ENCODE measurements at regions not wholly inside any gene's neighbourhood (a gene's known extent, or its start where the extent isn't known, plus 50 kb on each side); places are given as distances from the start of the nearest gene placed in this dataset.
A peak's percentile ranks its signal among the peaks of the same experiment; 100 is the strongest.

DNA sequence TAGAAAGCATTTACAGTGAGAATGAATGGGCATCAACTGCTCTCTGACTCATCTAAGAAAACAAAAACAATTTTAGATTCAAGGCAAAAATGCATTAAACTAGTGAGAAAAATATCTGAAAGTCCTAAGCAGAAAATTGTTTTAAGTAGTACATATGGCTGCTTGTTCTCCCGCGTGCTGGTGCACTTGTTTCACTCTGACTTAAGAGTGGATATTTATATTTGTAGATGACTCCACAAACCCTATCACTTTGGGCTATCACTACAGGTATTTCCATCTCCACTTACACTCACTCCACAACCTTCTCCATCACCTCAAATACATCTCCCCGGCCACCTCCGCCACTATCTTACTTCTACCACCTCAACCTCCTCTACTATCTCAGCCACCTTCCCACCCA, 253.9 kb upstream of the EGLN3 start:
- Mint-ChIP-seq H3K27me3 (peaks cover 17% of the 10 kb centered on the region), H3K9me3 (peaks cover 13 to 29% of the 10 kb centered on the region in 2 donors), H3K4me1 (peaks cover 10% of the 10 kb centered on the region), H3K27ac (no peak overlapping the region), H3K4me3 (no peak overlapping the region)
- DNase-seq (no peak), ATAC-seq (no peak)

DNA sequence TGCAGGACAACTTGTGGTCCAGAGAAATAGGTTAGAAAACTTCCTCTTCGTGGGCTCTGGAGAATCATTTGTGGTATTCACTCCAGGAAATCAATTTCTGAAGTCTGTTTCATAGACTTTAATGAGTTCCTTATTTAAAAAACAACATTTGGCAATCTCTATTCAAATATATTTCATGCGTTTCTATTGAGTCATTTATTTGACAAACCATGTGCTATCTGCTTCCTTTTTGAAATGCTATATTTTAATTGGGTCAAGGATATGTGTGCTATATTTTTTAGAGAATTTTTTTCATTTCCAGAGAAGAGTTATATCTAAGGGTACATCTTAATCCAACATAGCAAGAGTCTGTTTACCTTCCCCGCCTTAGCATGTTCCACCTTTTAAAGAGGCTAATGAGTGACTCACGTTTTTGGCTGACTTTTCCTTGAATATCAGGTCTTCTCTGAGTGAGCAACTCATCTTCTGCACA, 252.4 kb upstream of the EGLN3 start:
- DNase-seq (no peak), ATAC-seq (no peak)
- Mint-ChIP-seq H3K9me3 (peaks cover 13 to 29% of the 10 kb centered on the region in 2 donors), H3K4me1 (peaks cover 17% of the 10 kb centered on the region), H3K4me3 (no peak overlapping the region), H3K27ac (no peak overlapping the region), H3K27me3 (peaks cover 9% of the 10 kb centered on the region)

DNA sequence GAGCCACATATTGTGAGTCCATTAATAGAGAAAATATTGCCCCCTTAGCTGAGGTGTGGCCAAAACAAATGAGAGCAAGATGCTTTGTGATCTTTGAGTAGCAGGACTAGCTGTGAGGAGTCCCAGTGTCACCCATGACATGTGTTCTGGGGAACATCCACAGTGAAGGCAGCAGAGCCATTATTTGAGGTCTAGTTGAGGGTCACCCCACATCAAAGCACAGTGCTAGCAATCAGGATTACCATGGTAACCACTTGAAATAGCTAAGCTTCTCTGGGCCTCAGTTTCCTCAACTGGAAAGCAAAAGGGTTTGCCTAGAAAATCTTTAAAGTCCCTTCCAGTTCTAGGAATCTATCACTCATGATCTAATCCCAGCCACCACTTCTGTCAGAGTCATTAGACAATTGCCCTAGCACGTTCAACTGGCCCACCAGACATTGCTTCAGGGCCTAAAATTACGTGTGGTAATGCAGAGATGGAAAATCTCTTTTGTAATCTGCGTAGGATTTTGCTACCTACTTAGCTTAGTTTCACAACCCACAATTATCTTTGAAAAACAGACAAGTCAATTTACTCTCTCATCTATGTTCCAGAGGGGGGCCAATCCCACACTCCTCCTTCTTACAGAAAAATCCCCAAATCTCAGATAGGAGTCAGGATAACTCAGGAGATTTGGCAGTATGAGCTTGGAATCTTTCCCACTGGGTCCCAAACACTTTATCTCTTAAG, 251.2 kb upstream of the EGLN3 start:
- ATAC-seq (peak; percentile 54), DNase-seq (no peak)
- Mint-ChIP-seq H3K4me3 (no peak overlapping the region), H3K27ac (no peak overlapping the region), H3K9me3 (peaks cover 13 to 23% of the 10 kb centered on the region in 2 donors), H3K27me3 (peaks cover 8% of the 10 kb centered on the region), H3K4me1 (peaks cover 17% of the 10 kb centered on the region)

- H3K4me3 Mint-ChIP-seq = no peak overlapping the region
- peaks cover 8 to 12% of the 10 kb centered on the region in 2 donors for H3K9me3 Mint-ChIP-seq
- DNase-seq = peak in 1 of 2 donors; percentile 13
- peaks cover 17% of the 10 kb centered on the region for H3K4me1 Mint-ChIP-seq
- H3K27me3 Mint-ChIP-seq = peaks cover 16% of the 10 kb centered on the region
- H3K27ac Mint-ChIP-seq = no peak overlapping the region
- ATAC-seq = peak; percentile 45
Measured at GRCh38 chr14:34199585-34199984, 248.7 kb upstream of the EGLN3 start.

DNA sequence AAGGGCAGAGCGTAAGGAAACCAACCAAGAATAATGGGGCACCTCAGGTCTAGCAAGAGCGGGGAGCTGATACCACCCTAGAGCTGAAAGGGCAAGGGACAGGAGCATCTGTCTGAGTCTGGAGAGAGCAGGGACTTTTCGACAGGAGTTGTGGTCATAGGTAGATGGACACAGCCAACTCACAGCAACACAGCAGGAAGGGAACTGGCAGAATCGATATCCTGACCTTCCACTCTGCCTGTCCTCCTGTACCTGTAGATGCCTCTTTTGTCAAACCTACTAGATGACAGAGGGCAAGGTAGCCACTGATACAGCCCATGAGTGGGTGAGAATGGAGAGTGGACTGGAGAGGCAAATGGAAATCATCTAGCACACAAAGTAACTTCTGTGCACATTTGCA, 247.2 kb upstream of the EGLN3 start:
- DNase-seq (no peak), ATAC-seq (no peak)
- Mint-ChIP-seq H3K27ac (no peak overlapping the region), H3K4me1 (peaks cover 17% of the 10 kb centered on the region), H3K9me3 (peaks cover 4 to 7% of the 10 kb centered on the region in 2 donors), H3K27me3 (peaks cover 16% of the 10 kb centered on the region), H3K4me3 (no peak overlapping the region)

GRCh38 chr14:34195964-34196363, 245.1 kb upstream of the EGLN3 start:
- Mint-ChIP-seq H3K9me3 (peaks cover 4 to 7% of the 10 kb centered on the region in 2 donors), H3K4me3 (no peak overlapping the region), H3K4me1 (peaks cover 11% of the 10 kb centered on the region), H3K27ac (no peak overlapping the region), H3K27me3 (peaks cover 16% of the 10 kb centered on the region)
- ATAC-seq (no peak), DNase-seq (no peak)

DNA sequence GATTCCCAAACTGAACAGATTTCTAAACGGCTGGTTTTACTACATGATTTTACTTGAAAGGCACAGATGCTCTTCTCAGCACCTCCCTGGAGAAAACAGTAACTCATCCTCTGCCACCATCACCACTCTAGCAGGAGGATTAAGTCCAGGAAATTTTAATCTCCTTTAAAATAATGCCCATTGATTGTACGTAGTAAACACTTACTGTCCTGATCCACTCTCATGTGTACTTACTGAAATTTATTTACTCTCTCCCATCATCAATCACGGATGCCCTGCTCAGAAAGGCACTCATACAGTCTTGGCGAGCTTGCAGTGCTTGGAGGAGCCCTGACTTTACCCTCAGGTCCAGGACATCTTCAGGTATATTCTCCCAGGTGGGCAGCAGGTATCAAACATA, 239.8 kb upstream of the EGLN3 start:
- H3K27me3 Mint-ChIP-seq = peaks cover 1% of the 10 kb centered on the region
- peaks cover 0 to under 1% of the 10 kb centered on the region in 2 donors for H3K9me3 Mint-ChIP-seq
- no peak for ATAC-seq
- no peak overlapping the region for H3K27ac Mint-ChIP-seq
- DNase-seq = no peak
- H3K4me1 Mint-ChIP-seq = no peaks in the 10 kb centered on the region
- no peak overlapping the region for H3K4me3 Mint-ChIP-seq

GRCh38 chr14:34189866-34190265, 239.0 kb upstream of the EGLN3 start:
- no peaks in the 10 kb centered on the region for H3K9me3 Mint-ChIP-seq
- no peak overlapping the region for H3K27ac Mint-ChIP-seq
- DNase-seq = no peak
- H3K4me1 Mint-ChIP-seq = no peaks in the 10 kb centered on the region
- no peak for ATAC-seq
- H3K4me3 Mint-ChIP-seq = no peak overlapping the region
- no peaks in the 10 kb centered on the region for H3K27me3 Mint-ChIP-seq

- no peak overlapping the region for H3K4me3 Mint-ChIP-seq
- ATAC-seq (no peak), DNase-seq (no peak)
- no peak overlapping the region for H3K27ac Mint-ChIP-seq
- H3K9me3 Mint-ChIP-seq = no peaks in the 10 kb centered on the region
- no peaks in the 10 kb centered on the region for H3K4me1 Mint-ChIP-seq
- no peaks in the 10 kb centered on the region for H3K27me3 Mint-ChIP-seq
Measured at GRCh38 chr14:34187519-34188044, 236.7 kb upstream of the EGLN3 start.

GRCh38 chr14:34187061-34187460, 236.2 kb upstream of the EGLN3 start:
- Mint-ChIP-seq H3K27me3 (no peaks in the 10 kb centered on the region), H3K9me3 (no peaks in the 10 kb centered on the region), H3K4me3 (no peak overlapping the region), H3K27ac (no peak overlapping the region), H3K4me1 (no peaks in the 10 kb centered on the region)
- DNase-seq (no peak), ATAC-seq (no peak)

GRCh38 chr14:34184126-34184525, 233.3 kb upstream of the EGLN3 start:
- Mint-ChIP-seq H3K27me3 (no peaks in the 10 kb centered on the region), H3K27ac (no peak overlapping the region), H3K9me3 (no peaks in the 10 kb centered on the region), H3K4me1 (peaks cover 5% of the 10 kb centered on the region), H3K4me3 (no peak overlapping the region)
- no peak for DNase-seq
- no peak for ATAC-seq

GRCh38 chr14:34183478-34183877, 232.6 kb upstream of the EGLN3 start:
- Mint-ChIP-seq H3K9me3 (no peaks in the 10 kb centered on the region), H3K27ac (no peak overlapping the region), H3K4me3 (no peak overlapping the region), H3K27me3 (no peaks in the 10 kb centered on the region), H3K4me1 (peaks cover 5% of the 10 kb centered on the region)
- no peak for DNase-seq
- ATAC-seq = no peak

DNA sequence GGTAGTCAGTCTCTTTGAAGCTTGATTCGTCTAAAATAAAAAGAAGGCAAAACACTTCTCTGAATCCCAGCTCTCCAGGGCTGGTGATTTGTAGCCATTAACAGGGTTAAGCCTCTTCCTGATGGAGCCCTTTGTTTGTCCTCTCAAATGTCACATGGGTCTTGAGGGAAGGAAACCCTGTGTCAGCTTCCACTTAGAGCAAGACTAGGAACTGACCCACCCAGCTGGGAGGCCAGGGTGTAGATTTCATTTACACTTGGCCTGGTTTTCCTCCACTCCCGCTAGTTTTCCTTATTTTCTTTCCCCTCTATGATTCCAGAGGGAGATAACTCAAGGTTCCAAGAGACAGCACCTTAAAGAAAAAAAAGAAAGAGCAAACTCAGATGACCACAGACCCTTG, 230.5 kb upstream of the EGLN3 start:
- ATAC-seq (no peak), DNase-seq (no peak)
- H3K4me3 Mint-ChIP-seq = no peak overlapping the region
- H3K27me3 Mint-ChIP-seq = no peaks in the 10 kb centered on the region
- no peak overlapping the region for H3K27ac Mint-ChIP-seq
- no peaks in the 10 kb centered on the region for H3K9me3 Mint-ChIP-seq
- H3K4me1 Mint-ChIP-seq = peaks cover 5% of the 10 kb centered on the region

- ATAC-seq (no peak), DNase-seq (no peak)
- H3K9me3 Mint-ChIP-seq = no peaks in the 10 kb centered on the region
- no peaks in the 10 kb centered on the region for H3K27me3 Mint-ChIP-seq
- H3K27ac Mint-ChIP-seq = no peak overlapping the region
- H3K4me1 Mint-ChIP-seq = peaks cover 5% of the 10 kb centered on the region
- no peak overlapping the region for H3K4me3 Mint-ChIP-seq
Measured at GRCh38 chr14:34180869-34181268, 230.0 kb upstream of the EGLN3 start.

DNA sequence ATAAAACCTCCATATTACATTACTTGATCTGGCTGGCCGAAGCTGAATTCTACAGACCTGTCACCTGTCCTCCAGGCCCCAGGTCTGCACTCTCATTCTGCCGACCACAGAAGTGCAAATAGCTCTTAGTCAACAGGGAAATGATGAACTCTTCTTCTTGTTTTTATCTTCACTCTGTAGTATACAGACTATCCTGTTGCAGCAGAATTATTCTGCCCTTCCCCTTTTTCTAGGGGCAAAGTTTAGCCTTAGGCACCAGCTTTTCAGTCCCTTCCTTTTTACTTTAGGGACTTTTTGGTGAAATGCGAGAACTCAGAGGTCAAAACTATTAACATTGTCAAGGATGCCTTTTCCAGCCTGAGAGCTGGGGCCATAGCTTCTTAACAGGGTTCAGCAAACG, 229.6 kb upstream of the EGLN3 start:
- no peaks in the 10 kb centered on the region for H3K27me3 Mint-ChIP-seq
- no peak for ATAC-seq
- DNase-seq = no peak
- H3K27ac Mint-ChIP-seq = no peak overlapping the region
- H3K4me1 Mint-ChIP-seq = peaks cover 5% of the 10 kb centered on the region
- no peak overlapping the region for H3K4me3 Mint-ChIP-seq
- no peaks in the 10 kb centered on the region for H3K9me3 Mint-ChIP-seq

GRCh38 chr14:34179727-34180126, 228.9 kb upstream of the EGLN3 start:
- ATAC-seq = no peak
- H3K27me3 Mint-ChIP-seq = no peaks in the 10 kb centered on the region

DNA sequence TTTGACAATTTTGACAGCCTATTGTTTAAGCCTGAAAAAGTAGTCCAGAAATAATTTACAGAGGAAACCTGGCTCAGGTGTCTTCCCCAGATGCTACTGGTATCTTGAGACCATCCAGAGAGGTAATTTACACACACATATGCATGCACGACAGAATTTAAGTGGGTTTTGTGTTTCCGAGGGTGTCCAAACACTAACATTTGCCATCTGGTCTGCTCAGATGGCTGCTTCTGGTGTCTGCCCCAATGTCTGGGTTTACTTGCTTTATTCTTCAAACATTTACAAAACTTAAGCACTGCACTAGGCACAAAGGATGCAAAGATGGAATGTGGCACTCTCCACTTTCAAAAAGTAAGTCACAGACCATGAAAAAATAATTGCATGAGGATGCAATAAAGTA, 226.6 kb upstream of the EGLN3 start:
- Mint-ChIP-seq H3K27ac (no peak overlapping the region), H3K4me1 (peaks cover 5% of the 10 kb centered on the region), H3K27me3 (no peaks in the 10 kb centered on the region), H3K9me3 (no peaks in the 10 kb centered on the region), H3K4me3 (no peak overlapping the region)
- no peak for ATAC-seq
- no peak for DNase-seq

More at GRCh38 chr14:34179727-34180126, 228.9 kb upstream of the EGLN3 start:
- H3K27ac Mint-ChIP-seq = no peak overlapping the region
- peaks cover 5% of the 10 kb centered on the region for H3K4me1 Mint-ChIP-seq
- DNase-seq = no peak
- no peak overlapping the region for H3K4me3 Mint-ChIP-seq
- no peaks in the 10 kb centered on the region for H3K9me3 Mint-ChIP-seq
